ENCODE measurements at regions not wholly inside any gene's neighbourhood (a gene's known extent, or its start where the extent isn't known, plus 50 kb on each side); places are given as distances from the start of the nearest gene placed in this dataset.

DNA sequence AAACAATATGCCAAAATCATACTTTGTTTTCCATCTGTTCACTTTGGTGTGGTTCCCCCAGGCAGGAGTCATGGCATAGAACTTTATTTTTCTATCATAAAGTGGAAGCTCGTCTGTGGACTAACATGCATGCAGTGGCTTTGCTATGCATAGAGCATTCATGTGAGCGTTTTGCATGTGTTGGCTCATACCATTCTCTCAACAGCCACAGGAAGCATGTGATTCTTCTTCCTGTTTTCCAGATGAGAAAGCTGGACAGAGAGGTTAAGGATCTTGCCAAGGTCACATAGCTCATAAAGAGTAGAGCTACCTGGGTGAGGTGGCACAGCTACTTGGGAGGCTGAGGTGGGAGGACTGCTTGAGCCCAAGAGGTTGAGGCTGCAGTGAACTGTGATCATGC, 123.4 kb upstream of the HDGFL1 start:
- TF ChIP-seq TEAD4 (CRISPR knock-in tag; IDR thresholded peaks at IDR 0.05) = no peak
- TF ChIP-seq JAZF1 (CRISPR knock-in tag; IDR thresholded peaks at IDR 0.05) = no peak
- TF ChIP-seq CTCF (IDR thresholded peaks at IDR 0.05) = no peak
- no peak for TF ChIP-seq ETV6 (CRISPR knock-in tag; IDR thresholded peaks at IDR 0.05)
- TF ChIP-seq, protein P1, sequence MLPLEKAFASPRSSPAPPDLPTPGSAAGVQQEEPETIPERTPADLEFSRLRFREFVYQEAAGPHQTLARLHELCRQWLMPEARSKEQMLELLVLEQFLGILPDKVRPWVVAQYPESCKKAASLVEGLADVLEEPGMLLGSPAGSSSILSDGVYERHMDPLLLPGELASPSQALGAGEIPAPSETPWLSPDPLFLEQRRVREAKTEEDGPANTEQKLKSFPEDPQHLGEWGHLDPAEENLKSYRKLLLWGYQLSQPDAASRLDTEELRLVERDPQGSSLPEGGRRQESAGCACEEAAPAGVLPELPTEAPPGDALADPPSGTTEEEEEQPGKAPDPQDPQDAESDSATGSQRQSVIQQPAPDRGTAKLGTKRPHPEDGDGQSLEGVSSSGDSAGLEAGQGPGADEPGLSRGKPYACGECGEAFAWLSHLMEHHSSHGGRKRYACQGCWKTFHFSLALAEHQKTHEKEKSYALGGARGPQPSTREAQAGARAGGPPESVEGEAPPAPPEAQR (CRISPR knock-in tag; IDR thresholded peaks at IDR 0.05) = no peak
- no peak for TF ChIP-seq RORB (CRISPR knock-in tag; IDR thresholded peaks at IDR 0.05)
- no peak for TF ChIP-seq MAX (CRISPR knock-in tag; IDR thresholded peaks at IDR 0.05)
- no peak for TF ChIP-seq TP53 (CRISPR knock-in tag; IDR thresholded peaks at IDR 0.05)
- TF ChIP-seq EMX1 (CRISPR knock-in tag; IDR thresholded peaks at IDR 0.05) = no peak
- TF ChIP-seq ESRRA (CRISPR knock-in tag; IDR thresholded peaks at IDR 0.05; ENCODE audit: borderline replicate concordance) = no peak
- no peak for TF ChIP-seq E2F1 (CRISPR knock-in tag; IDR thresholded peaks at IDR 0.05)
- TF ChIP-seq NFE2L1 (CRISPR knock-in tag; IDR thresholded peaks at IDR 0.05) = no peak
